Ovary (tissue), 1 donor: ENCODE measurements at regions not wholly inside any gene's neighbourhood (a gene's known extent, or its start where the extent isn't known, plus 50 kb on each side); places are given as distances from the start of the nearest gene placed in this dataset.

ENCODE experiments used
- EP300 ChIP-seq: sonication (generic); formaldehyde crosslinking; IDR thresholded peaks from one replicate; pipeline ENCODE4 v1.6.1; 2017; ENCODE audit warnings: antibody characterized with exemption
- POLR2A ChIP-seq: fragments of 450-650 bp; IDR thresholded peaks from one replicate; pipeline ENCODE4 v1.6.1; 2017; ENCODE audit warnings: antibody characterized with exemption, mild to moderate bottlenecking, moderate library complexity

DNA sequence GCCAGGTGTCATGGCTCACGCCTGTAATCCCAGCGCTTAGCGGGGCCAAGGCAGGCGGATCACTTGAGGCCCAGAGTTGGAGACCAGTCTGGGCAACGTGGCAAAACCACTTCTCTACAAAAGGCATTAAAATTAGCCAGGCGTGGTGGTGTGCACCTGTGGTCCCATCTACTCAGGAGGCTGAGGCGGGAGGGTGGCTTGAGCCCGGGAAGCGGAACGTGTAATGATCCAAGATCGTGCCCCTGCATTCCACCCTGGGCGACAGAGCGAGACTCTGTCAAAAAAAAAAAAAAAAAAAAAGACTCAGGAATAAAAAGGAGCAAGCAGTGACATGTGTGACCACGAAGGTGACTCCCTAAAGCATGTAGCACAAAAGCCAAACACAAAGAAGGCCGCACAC, 50.1 kb upstream of the SALL3 start:
- TF ChIP-seq EP300, result no peak
- no peak for TF ChIP-seq POLR2A
